ENCODE measurements at regions not wholly inside any gene's neighbourhood (a gene's known extent, or its start where the extent isn't known, plus 50 kb on each side); places are given as distances from the start of the nearest gene placed in this dataset.

DNA sequence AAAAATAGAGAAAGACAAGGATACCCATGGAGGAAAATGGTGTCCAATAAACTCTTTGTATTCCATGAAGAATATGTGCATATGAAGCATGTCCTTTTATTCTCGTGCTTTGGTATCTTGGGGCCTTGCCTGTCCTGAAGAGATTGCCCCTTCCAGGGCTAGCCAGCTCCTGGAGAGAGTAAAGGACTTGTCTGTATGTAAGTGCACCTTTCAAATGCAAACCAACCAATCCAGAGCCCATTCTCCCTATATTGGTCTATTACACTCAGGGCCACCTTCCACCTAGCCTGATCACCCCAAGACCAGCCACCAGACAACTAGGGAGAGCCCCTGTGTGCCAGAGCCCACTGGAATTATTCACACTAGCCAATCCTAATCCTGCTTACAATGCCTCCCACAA, 221.6 kb downstream of the CD83 start:
- DNase-seq: no peak

- no peak for DNase-seq
Measured at GRCh38 chr6:14339711-14340584, 222.4 kb downstream of the CD83 start.

GRCh38 chr6:14344486-14344885, 226.9 kb downstream of the CD83 start:
- DNase-seq: no peak

- DNase-seq: no peak
Measured at GRCh38 chr6:14348389-14348788, 230.8 kb downstream of the CD83 start.

GRCh38 chr6:14349507-14349906, 231.9 kb downstream of the CD83 start:
- DNase-seq: no peak

- no peak for DNase-seq
Measured at GRCh38 chr6:14350210-14350609, 232.6 kb downstream of the CD83 start.

- no peak for DNase-seq
Measured at GRCh38 chr6:14353281-14353680, 235.7 kb downstream of the CD83 start.

DNA sequence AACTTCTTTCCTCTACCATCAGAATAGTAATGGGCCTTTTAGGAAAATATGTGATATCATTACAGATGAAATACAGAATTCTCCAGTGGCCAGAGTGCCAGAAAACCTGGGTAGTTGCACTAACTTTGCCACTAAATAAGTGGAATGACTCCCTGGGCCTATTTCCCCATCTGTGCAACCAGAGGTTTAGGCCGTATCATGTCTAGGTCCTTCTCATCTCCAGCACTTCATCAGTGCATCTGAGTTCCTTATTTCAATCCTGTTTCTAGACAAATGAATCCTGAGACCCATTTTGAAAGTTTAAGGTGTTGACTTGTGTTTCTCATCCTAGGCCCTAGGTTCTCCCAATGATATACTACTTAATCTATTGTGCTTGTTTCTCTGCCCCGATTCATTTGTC, 236.2 kb downstream of the CD83 start:
- no peak for DNase-seq

DNA sequence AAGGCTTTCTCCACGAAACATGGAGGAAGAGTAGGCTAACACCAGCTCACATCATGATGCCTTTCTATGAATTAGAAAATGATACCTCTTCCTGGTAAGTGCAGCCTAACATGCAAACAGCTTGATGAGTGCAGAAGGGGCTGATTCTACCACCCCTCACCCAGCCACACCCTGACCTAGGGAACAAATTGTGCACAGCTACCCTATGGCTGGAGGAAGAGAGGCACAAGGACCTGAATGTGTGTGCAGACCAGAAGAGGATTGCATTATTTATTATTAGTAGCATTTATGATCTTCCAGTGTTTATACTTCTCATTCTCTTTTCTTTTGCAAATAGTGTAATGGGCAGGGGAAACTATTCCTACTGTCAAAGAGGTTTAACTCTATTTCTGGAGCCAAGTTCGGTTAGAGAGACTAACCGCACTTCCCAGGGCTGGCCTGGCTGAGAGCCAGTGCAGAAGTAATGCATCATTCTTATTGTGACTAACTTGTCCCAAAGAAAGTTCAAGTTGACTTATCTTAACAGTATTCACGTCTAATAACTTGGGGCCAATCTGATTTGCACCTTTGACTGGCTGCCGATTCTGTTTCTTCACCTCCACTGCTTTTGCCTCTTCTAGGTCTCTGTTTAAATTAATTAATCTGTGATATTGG, 237.5 kb downstream of the CD83 start:
- no peak for DNase-seq

DNA sequence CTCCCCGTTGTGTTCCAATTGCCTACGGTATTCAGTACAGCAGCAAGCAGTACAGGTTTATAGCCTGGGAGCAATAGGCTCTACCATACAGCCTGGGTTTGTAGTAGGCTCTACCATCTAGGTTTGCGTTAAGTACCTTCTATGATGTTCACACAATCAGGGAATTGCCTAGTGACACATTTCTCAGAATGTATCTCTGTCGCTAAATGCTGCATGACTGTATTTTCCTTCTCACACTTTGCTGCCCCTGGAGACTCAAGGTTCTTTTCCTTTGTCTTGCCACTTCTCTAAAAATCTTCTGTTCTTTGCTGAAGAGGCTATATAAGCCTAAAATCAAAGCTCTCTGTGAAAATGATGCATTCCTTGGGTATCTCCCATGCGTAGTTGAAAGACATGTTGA, 241.9 kb downstream of the CD83 start:
- no peak for DNase-seq

- no peak for DNase-seq
Measured at GRCh38 chr6:14360565-14360964, 243.0 kb downstream of the CD83 start.

DNA sequence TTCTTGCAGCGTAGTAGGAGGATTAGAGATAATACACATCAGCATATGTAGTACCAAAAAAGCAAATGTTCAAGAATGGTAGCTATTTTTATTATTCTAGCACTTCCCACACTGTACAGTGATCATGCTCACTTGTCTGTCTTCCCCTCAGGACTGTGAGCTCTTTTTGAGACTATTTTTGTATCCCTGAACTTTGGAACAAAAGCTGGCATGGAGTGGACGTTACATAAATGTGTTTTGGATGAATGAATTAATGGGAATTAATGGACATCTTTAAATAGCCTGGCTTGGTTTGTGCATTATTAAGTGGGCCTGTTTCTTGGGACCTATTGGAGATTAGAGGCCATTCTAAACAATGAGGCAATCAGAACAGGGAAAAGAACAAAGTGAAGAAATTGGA, 243.7 kb downstream of the CD83 start:
- no peak for DNase-seq

DNA sequence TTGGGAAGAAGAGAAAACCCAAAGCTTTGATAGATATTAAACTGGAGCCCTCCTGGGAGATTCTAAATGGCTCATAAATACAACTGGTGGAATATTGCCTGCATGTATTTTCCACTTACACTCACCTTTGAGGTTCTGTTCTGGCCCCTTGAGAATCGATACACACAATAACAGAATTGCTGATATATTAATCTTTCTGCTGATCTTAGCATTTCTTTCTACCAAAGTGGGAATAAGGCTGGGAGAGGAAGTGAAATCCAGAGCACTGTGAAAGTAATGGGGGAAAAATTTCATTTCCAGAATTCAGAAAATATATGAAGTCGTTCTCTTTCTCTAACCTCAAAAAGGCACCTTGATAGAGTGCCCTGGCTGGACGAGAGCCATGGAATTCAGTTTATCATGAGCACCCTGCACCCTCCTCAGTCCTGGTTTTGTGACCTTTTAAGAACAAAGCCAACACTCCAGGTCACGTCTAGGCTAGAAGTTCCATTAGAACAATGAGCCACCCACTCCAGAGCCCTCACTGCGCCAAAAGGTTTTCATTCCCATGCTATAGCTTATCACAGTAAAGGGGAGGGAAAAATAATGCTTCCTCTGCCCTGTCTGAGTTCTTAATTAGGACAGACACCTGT, 244.5 kb downstream of the CD83 start:
- DNase-seq: no peak

GRCh38 chr6:14364370-14364769, 246.8 kb downstream of the CD83 start:
- no peak for DNase-seq

DNA sequence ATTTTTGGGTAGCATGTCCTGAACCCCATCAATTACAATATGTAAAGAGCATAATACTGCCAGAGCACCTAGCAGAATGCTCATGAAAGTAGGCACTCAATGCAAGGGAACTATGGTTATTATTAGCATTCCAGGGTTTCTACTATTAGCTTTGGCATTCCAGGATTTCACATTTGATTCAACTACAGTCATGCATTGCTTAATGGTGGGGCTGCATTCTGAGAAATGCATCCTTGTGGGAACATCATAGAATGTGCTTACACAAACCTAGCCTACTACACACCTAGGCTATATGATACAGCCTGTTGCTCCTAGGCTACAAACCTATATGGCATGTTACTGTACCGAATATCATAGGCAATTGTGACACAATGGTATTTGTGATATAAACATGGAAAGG, 247.8 kb downstream of the CD83 start:
- DNase-seq: no peak

DNA sequence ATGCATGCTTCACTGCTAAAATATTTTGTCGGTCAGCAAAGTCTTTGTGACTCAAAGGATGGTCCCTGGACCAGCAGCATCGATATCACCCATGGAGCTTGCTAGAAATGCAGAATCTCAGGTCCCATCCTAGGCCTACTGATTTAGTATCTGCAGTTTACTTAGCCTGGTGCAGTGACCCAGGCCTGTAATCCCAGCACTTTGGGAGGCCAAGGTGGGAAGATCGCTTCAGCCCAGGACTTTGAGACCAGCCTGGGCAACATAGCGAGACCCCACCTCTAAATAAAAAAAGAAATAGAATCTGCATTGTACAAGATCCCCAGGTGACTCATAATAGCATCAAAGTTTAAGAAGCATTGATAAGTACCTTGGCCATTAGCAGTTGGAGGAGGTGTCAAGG, 248.7 kb downstream of the CD83 start:
- DNase-seq: no peak

- DNase-seq: no peak
Measured at GRCh38 chr6:14366872-14367271, 249.3 kb downstream of the CD83 start.

- DNase-seq: no peak
Measured at GRCh38 chr6:14367296-14367695, 249.7 kb downstream of the CD83 start.

GRCh38 chr6:14369717-14370116, 252.1 kb downstream of the CD83 start:
- no peak for DNase-seq

DNA sequence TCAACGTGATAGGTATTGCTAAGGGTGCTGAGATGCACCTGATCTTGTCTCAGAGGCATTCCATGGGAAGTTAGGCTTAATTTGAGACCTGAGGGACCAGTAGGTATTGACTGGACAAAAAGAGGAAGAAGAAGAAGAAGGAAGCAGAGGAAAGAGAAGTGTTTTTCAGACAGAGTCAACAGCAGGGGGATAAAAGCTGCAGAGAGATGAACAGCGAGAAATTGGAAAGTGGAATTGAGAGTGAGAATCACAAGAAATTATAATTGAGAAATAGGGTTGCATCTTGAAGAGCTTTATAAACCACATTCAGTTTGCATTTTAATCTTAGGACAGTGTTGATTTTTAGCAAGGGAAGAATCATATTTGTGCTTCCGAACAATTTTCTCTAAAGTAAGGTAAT, 254.0 kb downstream of the CD83 start:
- DNase-seq: no peak

DNA sequence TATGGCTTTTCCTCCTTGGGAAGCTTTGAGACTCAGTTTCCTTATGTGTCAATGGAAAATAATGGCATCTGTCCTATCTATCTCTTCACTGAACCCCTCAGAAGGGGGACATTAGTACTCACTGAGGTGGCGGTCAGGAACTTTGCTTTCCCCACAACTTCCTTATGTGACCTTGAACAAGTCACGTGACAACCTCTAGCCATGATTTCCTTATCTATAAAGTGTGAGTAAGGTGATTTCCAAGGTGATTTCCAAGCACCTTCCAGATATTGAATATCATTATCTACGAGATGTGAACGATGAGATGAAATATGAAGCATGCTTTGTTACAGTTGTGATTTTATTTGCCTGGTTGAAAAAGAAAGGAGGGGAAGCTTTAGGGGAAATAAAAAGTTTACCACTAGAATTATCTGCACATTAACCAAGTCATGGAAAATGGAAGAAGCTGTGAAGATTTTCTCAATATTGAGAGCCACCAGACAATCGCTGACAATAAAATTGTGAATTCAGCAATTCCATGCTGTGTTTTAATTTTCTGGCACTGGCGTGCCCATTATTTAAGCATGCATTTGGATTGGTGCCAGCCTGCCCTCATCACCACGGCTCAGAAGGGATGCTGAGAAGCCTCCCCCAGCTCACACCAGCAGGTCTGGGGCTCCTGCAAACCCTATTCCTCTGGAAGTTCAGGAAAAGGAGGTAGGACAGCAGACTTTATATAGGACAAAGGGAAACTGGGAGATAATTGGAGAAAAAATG, 255.3 kb downstream of the CD83 start:
- no peak for DNase-seq

DNA sequence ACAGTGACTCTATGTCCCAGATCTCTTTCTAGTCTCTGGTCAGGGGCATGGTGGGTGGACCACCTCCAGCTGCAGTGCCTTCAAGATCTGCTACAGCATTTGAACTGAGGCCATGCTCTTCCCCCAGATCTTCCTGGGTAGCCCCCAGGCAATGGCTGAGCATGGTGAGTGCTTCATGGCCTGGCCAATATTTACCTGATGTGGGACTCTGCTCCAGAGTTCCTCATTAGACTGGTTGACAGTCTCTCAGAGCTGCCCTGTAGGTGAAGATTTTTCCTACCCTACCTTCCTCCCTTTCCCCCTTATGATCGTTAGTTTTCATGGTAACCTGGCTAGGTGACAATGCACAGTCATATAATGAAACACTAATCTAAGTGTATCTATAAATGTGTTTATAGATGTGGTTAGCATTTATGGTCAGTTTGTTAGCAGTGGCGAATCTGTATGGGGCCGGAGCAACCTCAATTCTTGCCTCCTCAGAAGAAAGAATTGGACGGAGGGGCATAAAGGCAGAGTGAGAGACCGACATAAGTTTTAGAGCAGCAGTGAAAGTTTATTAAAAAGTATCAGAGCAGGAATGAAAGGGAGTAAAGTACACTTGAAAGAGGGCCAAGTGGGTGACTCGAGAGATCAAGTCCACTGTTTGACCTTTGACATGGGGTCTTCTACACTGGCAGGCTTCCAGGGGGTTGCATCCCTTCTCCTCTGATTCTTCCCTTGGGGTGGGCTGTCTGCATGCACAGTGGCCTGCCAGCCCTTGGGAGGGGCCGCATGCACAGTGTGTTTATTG, 256.3 kb downstream of the CD83 start:
- DNase-seq: no peak

DNA sequence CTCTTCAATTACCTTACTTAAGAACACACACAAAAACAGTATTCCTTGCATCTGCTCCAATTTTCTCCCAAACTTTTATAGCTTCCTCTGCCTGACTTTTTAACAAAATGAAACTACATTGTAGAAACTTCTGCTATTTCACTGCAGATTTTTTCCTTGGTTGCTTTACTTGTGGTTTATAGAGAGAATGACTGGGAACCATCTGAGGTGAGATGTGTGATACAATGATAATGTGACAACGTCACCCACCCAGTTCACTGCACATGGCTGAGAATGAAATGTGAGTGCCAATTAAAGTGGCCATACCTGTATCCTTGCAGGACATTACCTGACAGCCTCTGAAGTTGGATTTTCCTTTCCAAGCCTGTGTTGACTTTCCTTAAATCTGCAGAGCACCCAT, 258.4 kb downstream of the CD83 start:
- no peak for DNase-seq
